ENCODE measurements at regions not wholly inside any gene's neighbourhood (a gene's known extent, or its start where the extent isn't known, plus 50 kb on each side); places are given as distances from the start of the nearest gene placed in this dataset.

GRCh38 chr3:103992469-103992868 is 1374.2 kb upstream of the ALCAM start:
- no peak for TF ChIP-seq POLR2AphosphoS5 (IDR thresholded peaks at IDR 0.05; ENCODE audit: low read depth)
- TF ChIP-seq, protein P1, sequence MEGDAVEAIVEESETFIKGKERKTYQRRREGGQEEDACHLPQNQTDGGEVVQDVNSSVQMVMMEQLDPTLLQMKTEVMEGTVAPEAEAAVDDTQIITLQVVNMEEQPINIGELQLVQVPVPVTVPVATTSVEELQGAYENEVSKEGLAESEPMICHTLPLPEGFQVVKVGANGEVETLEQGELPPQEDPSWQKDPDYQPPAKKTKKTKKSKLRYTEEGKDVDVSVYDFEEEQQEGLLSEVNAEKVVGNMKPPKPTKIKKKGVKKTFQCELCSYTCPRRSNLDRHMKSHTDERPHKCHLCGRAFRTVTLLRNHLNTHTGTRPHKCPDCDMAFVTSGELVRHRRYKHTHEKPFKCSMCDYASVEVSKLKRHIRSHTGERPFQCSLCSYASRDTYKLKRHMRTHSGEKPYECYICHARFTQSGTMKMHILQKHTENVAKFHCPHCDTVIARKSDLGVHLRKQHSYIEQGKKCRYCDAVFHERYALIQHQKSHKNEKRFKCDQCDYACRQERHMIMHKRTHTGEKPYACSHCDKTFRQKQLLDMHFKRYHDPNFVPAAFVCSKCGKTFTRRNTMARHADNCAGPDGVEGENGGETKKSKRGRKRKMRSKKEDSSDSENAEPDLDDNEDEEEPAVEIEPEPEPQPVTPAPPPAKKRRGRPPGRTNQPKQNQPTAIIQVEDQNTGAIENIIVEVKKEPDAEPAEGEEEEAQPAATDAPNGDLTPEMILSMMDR (IDR thresholded peaks at IDR 0.05; ENCODE audit: insufficient read depth, low read length): no peak
- TF ChIP-seq GABPA (IDR thresholded peaks at IDR 0.05; ENCODE audit: low read depth): no peak
- TF ChIP-seq, protein P2, sequence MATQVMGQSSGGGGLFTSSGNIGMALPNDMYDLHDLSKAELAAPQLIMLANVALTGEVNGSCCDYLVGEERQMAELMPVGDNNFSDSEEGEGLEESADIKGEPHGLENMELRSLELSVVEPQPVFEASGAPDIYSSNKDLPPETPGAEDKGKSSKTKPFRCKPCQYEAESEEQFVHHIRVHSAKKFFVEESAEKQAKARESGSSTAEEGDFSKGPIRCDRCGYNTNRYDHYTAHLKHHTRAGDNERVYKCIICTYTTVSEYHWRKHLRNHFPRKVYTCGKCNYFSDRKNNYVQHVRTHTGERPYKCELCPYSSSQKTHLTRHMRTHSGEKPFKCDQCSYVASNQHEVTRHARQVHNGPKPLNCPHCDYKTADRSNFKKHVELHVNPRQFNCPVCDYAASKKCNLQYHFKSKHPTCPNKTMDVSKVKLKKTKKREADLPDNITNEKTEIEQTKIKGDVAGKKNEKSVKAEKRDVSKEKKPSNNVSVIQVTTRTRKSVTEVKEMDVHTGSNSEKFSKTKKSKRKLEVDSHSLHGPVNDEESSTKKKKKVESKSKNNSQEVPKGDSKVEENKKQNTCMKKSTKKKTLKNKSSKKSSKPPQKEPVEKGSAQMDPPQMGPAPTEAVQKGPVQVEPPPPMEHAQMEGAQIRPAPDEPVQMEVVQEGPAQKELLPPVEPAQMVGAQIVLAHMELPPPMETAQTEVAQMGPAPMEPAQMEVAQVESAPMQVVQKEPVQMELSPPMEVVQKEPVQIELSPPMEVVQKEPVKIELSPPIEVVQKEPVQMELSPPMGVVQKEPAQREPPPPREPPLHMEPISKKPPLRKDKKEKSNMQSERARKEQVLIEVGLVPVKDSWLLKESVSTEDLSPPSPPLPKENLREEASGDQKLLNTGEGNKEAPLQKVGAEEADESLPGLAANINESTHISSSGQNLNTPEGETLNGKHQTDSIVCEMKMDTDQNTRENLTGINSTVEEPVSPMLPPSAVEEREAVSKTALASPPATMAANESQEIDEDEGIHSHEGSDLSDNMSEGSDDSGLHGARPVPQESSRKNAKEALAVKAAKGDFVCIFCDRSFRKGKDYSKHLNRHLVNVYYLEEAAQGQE (IDR thresholded peaks at IDR 0.05; ENCODE audit: insufficient replicate concordance, low read depth): no peak
- no peak for TF ChIP-seq SPI1 (IDR thresholded peaks at IDR 0.05; ENCODE audit: borderline replicate concordance, low read depth)

Data from HL-60 (cell line).